DND-41 (cell line): ENCODE measurements at regions not wholly inside any gene's neighbourhood (a gene's known extent, or its start where the extent isn't known, plus 50 kb on each side); places are given as distances from the start of the nearest gene placed in this dataset.

ENCODE experiments used
- ATAC-seq: fragments of 200-7000 bp; cut with Tn5 transposase; 3 replicates; pipeline ENCODE4 v1.9.1; 2021; ENCODE audit warnings: low read depth; ENCODE audit not compliant: insufficient read depth
- DNase-seq: peaks from one replicate; pipeline ENCODE4 v3.0.0-alpha.2; 2020
- H2AFZ ChIP-seq: 2 replicates; pipeline ENCODE4 v1.6.0; 2012; ENCODE audit warnings: low read depth, low read length
- H3K27ac ChIP-seq: 2 replicates; pipeline ENCODE4 v1.5.1; 2012; ENCODE audit warnings: low read length, inconsistent platforms
- H3K27me3 ChIP-seq: fragments of 200-600 bp; sonication (generic); 2 replicates; pipeline ENCODE4 v1.6.0; 2012; ENCODE audit warnings: low read length, mild to moderate bottlenecking, inconsistent platforms; ENCODE audit not compliant: insufficient read depth, poor library complexity
- H3K36me3 ChIP-seq: 2 replicates; pipeline ENCODE4 v1.5.1; 2012; ENCODE audit warnings: low read length, inconsistent platforms; ENCODE audit not compliant: insufficient read depth
- H3K4me1 ChIP-seq: 2 replicates; pipeline ENCODE4 v1.5.1; 2012; ENCODE audit warnings: mild to moderate bottlenecking, low read length; ENCODE audit not compliant: insufficient read depth
- H3K4me2 ChIP-seq: 2 replicates; pipeline ENCODE4 v1.6.0; 2012; ENCODE audit warnings: mild to moderate bottlenecking, moderate library complexity, low read length, inconsistent platforms; ENCODE audit not compliant: insufficient read depth
- H3K4me3 ChIP-seq, 2 experiments: fragments of 200-600 bp in 1 of 2; shearing (Covaris generic) in 1 of 2; 2 replicates each; pipeline ENCODE4 v1.5.1; 2012 to 2016; ENCODE audit warnings: inconsistent platforms in 2 of 2, low read length in 2 of 2, mild to moderate bottlenecking in 2 of 2, low read depth in 1 of 2, moderate library complexity in 1 of 2
- H3K79me2 ChIP-seq: 2 replicates; pipeline ENCODE4 v1.6.0; 2012; ENCODE audit warnings: low read length, inconsistent platforms; ENCODE audit not compliant: insufficient read depth
- H3K9ac ChIP-seq: 2 replicates; pipeline ENCODE4 v1.6.0; 2012; ENCODE audit warnings: low read depth, mild to moderate bottlenecking, inconsistent platforms, low read length, moderate library complexity
- H3K9me3 ChIP-seq: 2 replicates; pipeline ENCODE4 v1.5.1; 2012; ENCODE audit warnings: low read length, moderate library complexity, mild to moderate bottlenecking, inconsistent platforms; ENCODE audit not compliant: insufficient read depth, severe bottlenecking
- H4K20me1 ChIP-seq: 2 replicates; pipeline ENCODE4 v1.6.0; 2012; ENCODE audit warnings: low read length; ENCODE audit not compliant: insufficient read depth
- EZH2 ChIP-seq: IDR thresholded peaks from 3 replicates; pipeline ENCODE4 v1.6.1; 2012; ENCODE audit warnings: borderline replicate concordance, low read depth, mild to moderate bottlenecking, moderate library complexity, low read length, inconsistent platforms; ENCODE audit not compliant: severe bottlenecking
- TF ChIP-seq, protein P1 (sequence below): IDR thresholded peaks from 2 replicates; pipeline ENCODE4 v1.5.1; 2012; ENCODE audit warnings: borderline replicate concordance, low read length, moderate library complexity, mild to moderate bottlenecking; ENCODE audit not compliant: poor library complexity, severe bottlenecking; ENCODE audit errors: extremely low read depth

- Histone ChIP-seq H2AFZ (no peak overlapping the region), H3K9me3 (no peaks in the 10 kb centered on the region), H3K27me3 (no peaks in the 10 kb centered on the region), H3K79me2 (no peaks in the 10 kb centered on the region), H3K4me3 (no peak overlapping the region), H3K4me1 (no peaks in the 10 kb centered on the region), H4K20me1 (no peaks in the 10 kb centered on the region), H3K36me3 (no peaks in the 10 kb centered on the region), H3K4me2 (no peak overlapping the region), H3K27ac (no peak overlapping the region), H3K9ac (no peak overlapping the region)
- ATAC-seq (no peak), DNase-seq (no peak)
- no peak for TF ChIP-seq EZH2
- TF ChIP-seq, protein P1, sequence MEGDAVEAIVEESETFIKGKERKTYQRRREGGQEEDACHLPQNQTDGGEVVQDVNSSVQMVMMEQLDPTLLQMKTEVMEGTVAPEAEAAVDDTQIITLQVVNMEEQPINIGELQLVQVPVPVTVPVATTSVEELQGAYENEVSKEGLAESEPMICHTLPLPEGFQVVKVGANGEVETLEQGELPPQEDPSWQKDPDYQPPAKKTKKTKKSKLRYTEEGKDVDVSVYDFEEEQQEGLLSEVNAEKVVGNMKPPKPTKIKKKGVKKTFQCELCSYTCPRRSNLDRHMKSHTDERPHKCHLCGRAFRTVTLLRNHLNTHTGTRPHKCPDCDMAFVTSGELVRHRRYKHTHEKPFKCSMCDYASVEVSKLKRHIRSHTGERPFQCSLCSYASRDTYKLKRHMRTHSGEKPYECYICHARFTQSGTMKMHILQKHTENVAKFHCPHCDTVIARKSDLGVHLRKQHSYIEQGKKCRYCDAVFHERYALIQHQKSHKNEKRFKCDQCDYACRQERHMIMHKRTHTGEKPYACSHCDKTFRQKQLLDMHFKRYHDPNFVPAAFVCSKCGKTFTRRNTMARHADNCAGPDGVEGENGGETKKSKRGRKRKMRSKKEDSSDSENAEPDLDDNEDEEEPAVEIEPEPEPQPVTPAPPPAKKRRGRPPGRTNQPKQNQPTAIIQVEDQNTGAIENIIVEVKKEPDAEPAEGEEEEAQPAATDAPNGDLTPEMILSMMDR = no peak
These were observed 922.1 kb downstream of the TFAP2A start for GRCh38 chr6:9492790-9493189.

DNA sequence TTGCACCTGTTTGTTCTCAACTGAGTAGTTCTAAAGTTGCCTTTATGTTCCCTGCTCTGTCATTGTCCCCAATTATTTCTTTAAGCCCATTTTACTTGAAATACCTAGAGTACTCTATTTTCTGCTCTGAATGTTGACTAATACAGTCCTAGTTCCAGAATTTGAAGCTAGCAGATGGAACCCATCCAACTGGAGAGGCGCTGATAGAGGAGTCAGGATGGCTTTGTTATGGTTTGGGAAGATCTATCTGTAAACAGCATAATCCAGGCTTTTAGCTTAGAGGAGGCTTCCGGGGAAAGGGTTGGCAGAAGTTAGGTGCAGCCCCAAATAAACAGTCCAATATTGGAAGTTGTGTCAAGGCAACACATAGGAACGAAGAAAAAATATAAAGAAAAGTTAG, 927.7 kb downstream of the TFAP2A start:
- ATAC-seq = no peak
- DNase-seq = no peak
- no peak for TF ChIP-seq EZH2
- TF ChIP-seq, protein P1 = no peak

DNA sequence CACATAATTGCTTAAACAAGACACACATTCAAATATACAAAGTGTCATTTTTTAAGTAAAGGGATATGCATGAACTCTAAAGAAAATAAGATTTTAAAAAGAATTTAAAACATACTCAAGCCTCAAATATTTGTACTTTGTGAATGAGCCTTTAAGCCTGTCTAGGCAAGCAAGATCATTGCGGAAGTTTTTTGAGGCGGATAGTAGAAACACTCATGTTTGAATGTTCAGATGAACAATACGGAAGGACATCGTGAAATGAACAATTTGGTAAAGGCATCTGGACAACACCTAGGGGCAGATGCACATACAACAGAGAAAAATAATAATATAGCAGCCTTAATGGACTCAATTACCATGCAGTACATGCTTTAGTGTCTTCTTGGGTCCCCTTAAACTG, 928.9 kb downstream of the TFAP2A start:
- H3K4me2 ChIP-seq = no peak overlapping the region
- H3K9me3 ChIP-seq = no peaks in the 10 kb centered on the region
- TF ChIP-seq, protein P1 = no peak
- no peak for TF ChIP-seq EZH2
- H3K9ac ChIP-seq = no peak overlapping the region
- H3K27ac ChIP-seq = no peak overlapping the region
- DNase-seq = no peak
- no peak overlapping the region for H2AFZ ChIP-seq
- no peaks in the 10 kb centered on the region for H3K27me3 ChIP-seq
- ATAC-seq = no peak
- H3K4me1 ChIP-seq = no peaks in the 10 kb centered on the region
- H3K36me3 ChIP-seq = no peaks in the 10 kb centered on the region
- H3K79me2 ChIP-seq = no peaks in the 10 kb centered on the region
- H4K20me1 ChIP-seq = no peaks in the 10 kb centered on the region
- no peak overlapping the region for H3K4me3 ChIP-seq

More for the DNA sequence above, 927.7 kb downstream of the TFAP2A start:
- Histone ChIP-seq H2AFZ (no peak overlapping the region), H3K27me3 (no peaks in the 10 kb centered on the region), H3K36me3 (no peaks in the 10 kb centered on the region), H3K9me3 (no peaks in the 10 kb centered on the region), H3K9ac (no peak overlapping the region), H3K27ac (no peak overlapping the region), H4K20me1 (no peaks in the 10 kb centered on the region), H3K4me1 (no peaks in the 10 kb centered on the region), H3K4me2 (no peak overlapping the region), H3K79me2 (no peaks in the 10 kb centered on the region), H3K4me3 (no peak overlapping the region)

GRCh38 chr6:9484686-9485085, 930.2 kb downstream of the TFAP2A start:
- H3K4me1 ChIP-seq = no peaks in the 10 kb centered on the region
- TF ChIP-seq, protein P1 = no peak
- TF ChIP-seq EZH2 = no peak
- H3K36me3 ChIP-seq = no peaks in the 10 kb centered on the region
- no peak for DNase-seq
- no peak overlapping the region for H2AFZ ChIP-seq
- no peaks in the 10 kb centered on the region for H3K9me3 ChIP-seq
- H3K27ac ChIP-seq = no peak overlapping the region
- H3K9ac ChIP-seq = no peak overlapping the region
- no peaks in the 10 kb centered on the region for H3K79me2 ChIP-seq
- ATAC-seq = no peak
- no peak overlapping the region for H3K4me2 ChIP-seq
- no peaks in the 10 kb centered on the region for H3K27me3 ChIP-seq
- H4K20me1 ChIP-seq = no peaks in the 10 kb centered on the region
- H3K4me3 ChIP-seq = no peak overlapping the region
